Uterus (tissue), 2 donors: ENCODE measurements at regions not wholly inside any gene's neighbourhood (a gene's known extent, or its start where the extent isn't known, plus 50 kb on each side); places are given as distances from the start of the nearest gene placed in this dataset.

Source experiments
- CTCF ChIP-seq, 4 experiments: fragments of 200-600 bp in 2 of 4; fragments of 450-650 bp in 2 of 4; sonication (generic) in 2 of 4; IDR thresholded peaks; one replicate each; pipeline ENCODE4 v1.5.1; 2016 to 2019; ENCODE audit warnings: antibody characterized with exemption in 4 of 4, mild to moderate bottlenecking in 2 of 4, moderate library complexity in 1 of 4
- POLR2A ChIP-seq, 2 donors: fragments of 450-650 bp; IDR thresholded peaks; one replicate each; pipeline ENCODE4 v1.6.1; 2016; ENCODE audit warnings: antibody characterized with exemption in 2 of 2, mild to moderate bottlenecking in 1 of 2, moderate library complexity in 1 of 2

DNA sequence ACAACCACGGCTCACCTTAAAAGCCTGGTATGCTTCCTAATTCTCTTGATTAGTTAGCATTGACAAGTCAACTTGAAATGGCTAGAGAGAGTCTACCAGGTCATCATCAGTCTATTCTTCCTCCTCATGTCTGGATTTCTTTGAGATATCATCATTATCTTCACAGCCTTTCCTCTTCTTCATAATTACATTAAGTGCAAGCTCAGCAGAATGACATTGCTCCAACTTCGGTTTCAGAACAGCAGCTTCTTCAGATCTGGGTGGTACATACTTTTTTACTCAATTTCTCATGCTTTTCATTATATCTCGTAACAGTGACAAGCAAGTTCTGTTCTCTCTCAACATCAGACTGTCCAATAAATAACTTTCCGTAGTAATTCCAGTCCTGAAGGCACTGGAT lies 337.5 kb upstream of the TENM3 start:
- TF ChIP-seq CTCF (IDR thresholded peaks at IDR 0.05) (no peak), POLR2A (IDR thresholded peaks at IDR 0.05) (no peak)
